CD4-positive, alpha-beta memory T cell (primary cell): ENCODE measurements at regions not wholly inside any gene's neighbourhood (a gene's known extent, or its start where the extent isn't known, plus 50 kb on each side); places are given as distances from the start of the nearest gene placed in this dataset.

Source experiments
- CTCF ChIA-PET: fragments of 350-600 bp; sonication (Branson Sonifier 250); formaldehyde crosslinking; loops from one replicate; lab custom pipeline; 2021; ENCODE audit warnings: inconsistent platforms; ENCODE audit not compliant: partially characterized antibody; lab: Charles Lee
- POLR2A ChIA-PET: fragments of 350-600 bp; sonication (Branson Sonifier 250); formaldehyde crosslinking; loops from one replicate; lab custom pipeline; 2021; ENCODE audit not compliant: partially characterized antibody; lab: Charles Lee
- DNase-seq, 5 donors: peaks; one replicate each; pipeline versions ENCODE4 v3.0.0 to v3.0.0-alpha.2; 2020 to 2022; ENCODE audit warnings: mixed read lengths in 1 of 5
- H3K27ac ChIP-seq: one replicate; pipeline ENCODE4 v1.7.0; 2013; ENCODE audit warnings: low read depth, low read length
- H3K27me3 ChIP-seq: 2 replicates; pipeline ENCODE4 v1.7.0; 2013; ENCODE audit warnings: mild to moderate bottlenecking, low read length, moderate library complexity; ENCODE audit not compliant: insufficient read depth
- H3K36me3 ChIP-seq: 2 replicates; pipeline ENCODE4 v1.7.0; 2013; ENCODE audit warnings: mild to moderate bottlenecking, low read length, moderate library complexity; ENCODE audit not compliant: insufficient read depth
- H3K4me1 ChIP-seq: 2 replicates; pipeline ENCODE4 v1.7.0; 2013; ENCODE audit warnings: mild to moderate bottlenecking, low read length, moderate library complexity; ENCODE audit not compliant: insufficient read depth
- H3K4me3 ChIP-seq, 2 donors: one replicate each; pipeline ENCODE4 v1.7.0; 2013; ENCODE audit warnings: low read length in 2 of 2, mild to moderate bottlenecking in 1 of 2
- H3K9me3 ChIP-seq, 2 donors: one replicate each; pipeline ENCODE4 v1.7.0; 2013; ENCODE audit warnings: low read length in 2 of 2, control low read depth in 1 of 2; ENCODE audit not compliant: control insufficient read depth in 1 of 2
- H3K27ac Mint-ChIP-seq, 7 donors: one replicate each; pipeline ENCODE4 v1.8.0; 2020 to 2021; ENCODE audit warnings: mixed read lengths in 7 of 7, mild to moderate bottlenecking in 6 of 7, inconsistent platforms in 3 of 7, moderate library complexity in 3 of 7
- H3K27me3 Mint-ChIP-seq, 2 donors: one replicate each; pipeline ENCODE4 v1.8.0; 2020 to 2021; ENCODE audit warnings: mixed read lengths in 2 of 2
- H3K36me3 Mint-ChIP-seq, 2 donors: one replicate each; pipeline ENCODE4 v1.8.0; 2020 to 2021; ENCODE audit warnings: mixed read lengths in 2 of 2, inconsistent platforms in 1 of 2, mild to moderate bottlenecking in 1 of 2
- H3K4me1 Mint-ChIP-seq, 4 donors: one replicate each; pipeline ENCODE4 v1.8.0; 2020 to 2021; ENCODE audit warnings: mixed read lengths in 4 of 4, mild to moderate bottlenecking in 1 of 4
- H3K4me3 Mint-ChIP-seq, 8 donors: one replicate each; pipeline ENCODE4 v1.8.0; 2020 to 2021; ENCODE audit warnings: mixed read lengths in 8 of 8, mild to moderate bottlenecking in 7 of 8, moderate library complexity in 6 of 8, inconsistent platforms in 3 of 8
- H3K9me3 Mint-ChIP-seq, 8 donors: one replicate each; pipeline ENCODE4 v1.8.0; 2020 to 2021; ENCODE audit warnings: mixed read lengths in 8 of 8, mild to moderate bottlenecking in 5 of 8, inconsistent platforms in 3 of 8, moderate library complexity in 1 of 8
- intact Hi-C: fragments of 100-400 bp; cut with micrococcal nuclease; formaldehyde crosslinking; loops from one replicate; pipeline ENCODE4 v1.15.1; 2023

GRCh38 chr20:19815553-19815991 lies 57.5 kb downstream of the RIN2 start:
- POLR2A ChIA-PET = no interaction called here
- no peaks in the 10 kb centered on the region for H3K36me3 ChIP-seq
- H3K36me3 Mint-ChIP-seq = no peaks in the 10 kb centered on the region
- H3K27me3 Mint-ChIP-seq = peaks cover 0 to 4% of the 10 kb centered on the region in 2 donors
- no peak overlapping the region for H3K4me3 Mint-ChIP-seq
- CTCF ChIA-PET = no interaction called here
- no peak for DNase-seq
- peaks cover 3% of the 10 kb centered on the region for H3K27me3 ChIP-seq
- no peak overlapping the region for H3K27ac ChIP-seq
- no peak overlapping the region for H3K27ac Mint-ChIP-seq
- peaks cover 0 to 11% (median 2%) of the 10 kb centered on the region in 8 donors for H3K9me3 Mint-ChIP-seq
- no peaks in the 10 kb centered on the region for H3K4me1 Mint-ChIP-seq
- no peaks in the 10 kb centered on the region for H3K4me1 ChIP-seq
- no peaks in the 10 kb centered on the region for H3K9me3 ChIP-seq
- intact Hi-C loops = no loop called here
- H3K4me3 ChIP-seq = no peak overlapping the region

- no peak overlapping the region for H3K4me3 Mint-ChIP-seq
- H3K9me3 ChIP-seq = no peaks in the 10 kb centered on the region
- peaks cover 0 to 11% (median 2%) of the 10 kb centered on the region in 8 donors for H3K9me3 Mint-ChIP-seq
- H3K27me3 ChIP-seq = peaks cover 3% of the 10 kb centered on the region
- no peaks in the 10 kb centered on the region for H3K4me1 Mint-ChIP-seq
- H3K36me3 ChIP-seq = no peaks in the 10 kb centered on the region
- H3K27me3 Mint-ChIP-seq = peaks cover 0 to 2% of the 10 kb centered on the region in 2 donors
- no peak for DNase-seq
- no peak overlapping the region for H3K4me3 ChIP-seq
- H3K36me3 Mint-ChIP-seq = no peaks in the 10 kb centered on the region
- intact Hi-C loops = no loop called here
- POLR2A ChIA-PET = no interaction called here
- H3K27ac ChIP-seq = no peak overlapping the region
- H3K4me1 ChIP-seq = no peaks in the 10 kb centered on the region
- no peak overlapping the region for H3K27ac Mint-ChIP-seq
- CTCF ChIA-PET = no interaction called here
These were observed 58.3 kb downstream of the RIN2 start for GRCh38 chr20:19816386-19816785.

- Histone ChIP-seq H3K27ac (no peak overlapping the region), H3K27me3 (peaks cover 3% of the 10 kb centered on the region), H3K4me1 (no peaks in the 10 kb centered on the region), H3K4me3 (no peak overlapping the region), H3K36me3 (no peaks in the 10 kb centered on the region), H3K9me3 (no peaks in the 10 kb centered on the region)
- Mint-ChIP-seq H3K4me1 (no peaks in the 10 kb centered on the region), H3K27ac (no peak overlapping the region), H3K27me3 (peaks cover 0 to 2% of the 10 kb centered on the region in 2 donors), H3K4me3 (no peak overlapping the region), H3K36me3 (no peaks in the 10 kb centered on the region), H3K9me3 (peaks cover 0 to 11% (median 2%) of the 10 kb centered on the region in 8 donors)
- POLR2A ChIA-PET = no interaction called here
- CTCF ChIA-PET = no interaction called here
- intact Hi-C loops = no loop called here
- no peak for DNase-seq
These were observed 59.0 kb downstream of the RIN2 start for GRCh38 chr20:19817017-19817416.

GRCh38 chr20:19819149-19819548 lies 61.1 kb downstream of the RIN2 start:
- Histone ChIP-seq H3K4me1 (no peaks in the 10 kb centered on the region), H3K9me3 (no peaks in the 10 kb centered on the region), H3K27me3 (peaks cover 3% of the 10 kb centered on the region), H3K27ac (no peak overlapping the region), H3K4me3 (no peak overlapping the region), H3K36me3 (no peaks in the 10 kb centered on the region)
- intact Hi-C loops = no loop called here
- Mint-ChIP-seq H3K36me3 (no peaks in the 10 kb centered on the region), H3K27ac (no peak overlapping the region), H3K27me3 (peaks cover 0 to 1% of the 10 kb centered on the region in 2 donors), H3K4me1 (no peaks in the 10 kb centered on the region), H3K9me3 (peaks cover 0 to 11% (median 2%) of the 10 kb centered on the region in 8 donors), H3K4me3 (no peak overlapping the region)
- POLR2A ChIA-PET = no interaction called here
- DNase-seq = no peak
- CTCF ChIA-PET = no interaction called here

- peaks cover 0 to 1% of the 10 kb centered on the region in 2 donors for H3K27me3 Mint-ChIP-seq
- H3K4me1 Mint-ChIP-seq = no peaks in the 10 kb centered on the region
- CTCF ChIA-PET = no interaction called here
- H3K9me3 ChIP-seq = no peaks in the 10 kb centered on the region
- no peak overlapping the region for H3K4me3 Mint-ChIP-seq
- H3K36me3 ChIP-seq = no peaks in the 10 kb centered on the region
- H3K27ac ChIP-seq = no peak overlapping the region
- H3K9me3 Mint-ChIP-seq = peaks cover 0 to 11% (median 2%) of the 10 kb centered on the region in 8 donors
- DNase-seq = no peak
- no peaks in the 10 kb centered on the region for H3K4me1 ChIP-seq
- intact Hi-C loops = no loop called here
- H3K36me3 Mint-ChIP-seq = no peaks in the 10 kb centered on the region
- H3K4me3 ChIP-seq = no peak overlapping the region
- H3K27me3 ChIP-seq = peaks cover 3% of the 10 kb centered on the region
- POLR2A ChIA-PET = no interaction called here
- no peak overlapping the region for H3K27ac Mint-ChIP-seq
These were observed 62.6 kb downstream of the RIN2 start for GRCh38 chr20:19820555-19821211.

- Histone ChIP-seq H3K4me1 (no peaks in the 10 kb centered on the region), H3K27ac (no peak overlapping the region), H3K27me3 (no peaks in the 10 kb centered on the region), H3K36me3 (no peaks in the 10 kb centered on the region), H3K4me3 (no peak overlapping the region), H3K9me3 (no peaks in the 10 kb centered on the region)
- Mint-ChIP-seq H3K4me3 (peak overlapping the region in 1 of 8 donors; percentile 55), H3K9me3 (peaks cover 0 to 10% (median 2%) of the 10 kb centered on the region in 8 donors), H3K27me3 (peaks cover 0 to 1% of the 10 kb centered on the region in 2 donors), H3K36me3 (no peaks in the 10 kb centered on the region), H3K27ac (no peak overlapping the region), H3K4me1 (no peaks in the 10 kb centered on the region)
- intact Hi-C loops = no loop called here
- POLR2A ChIA-PET = no interaction called here
- CTCF ChIA-PET = interaction anchor here (0.9 kb wide), 1 partner anchor 10 kb away, joined by 3 read pairs; no protein-coding TSS in a partner anchor
- no peak for DNase-seq
These were observed 63.5 kb downstream of the RIN2 start for GRCh38 chr20:19821606-19822005.

- peaks cover 0 to 1% of the 10 kb centered on the region in 2 donors for H3K27me3 Mint-ChIP-seq
- POLR2A ChIA-PET = no interaction called here
- no peaks in the 10 kb centered on the region for H3K36me3 ChIP-seq
- H3K27me3 ChIP-seq = no peaks in the 10 kb centered on the region
- H3K27ac ChIP-seq = no peak overlapping the region
- H3K4me1 ChIP-seq = peaks cover 4% of the 10 kb centered on the region
- intact Hi-C loops = no loop called here
- CTCF ChIA-PET = no interaction called here
- H3K4me3 ChIP-seq = no peak overlapping the region
- peaks cover 0 to 10% (median 1%) of the 10 kb centered on the region in 8 donors for H3K9me3 Mint-ChIP-seq
- no peaks in the 10 kb centered on the region for H3K9me3 ChIP-seq
- no peak overlapping the region for H3K4me3 Mint-ChIP-seq
- peak overlapping the region in 1 of 7 donors; percentile 36 for H3K27ac Mint-ChIP-seq
- no peaks in the 10 kb centered on the region for H3K36me3 Mint-ChIP-seq
- no peak for DNase-seq
- H3K4me1 Mint-ChIP-seq = peaks cover 1 to 4% (median 4%) of the 10 kb centered on the region in 4 donors
These were observed 65.2 kb downstream of the RIN2 start for GRCh38 chr20:19823216-19823615.
